Activated naive CD4-positive, alpha-beta T cell treated with anti-CD3 and anti-CD28 coated beads, Interleukin-2, amount 10 ng/mL, durations not matched to agents 7 days and 5 days (primary cell): ENCODE measurements at regions not wholly inside any gene's neighbourhood (a gene's known extent, or its start where the extent isn't known, plus 50 kb on each side); places are given as distances from the start of the nearest gene placed in this dataset.
"Not testable (repeated sequence)": the region's sequence is repeated elsewhere in the genome, so short reads cannot be mapped to it uniquely, and the experiment has no call there.

Experiments
- CTCF ChIA-PET: fragments of 350-600 bp; sonication (Branson Sonifier 250); formaldehyde crosslinking; loops from one replicate; lab custom pipeline; 2021; ENCODE audit warnings: antibody characterized with exemption; lab: Charles Lee
- DNase-seq: peaks from one replicate; pipeline ENCODE4 v3.0.0-alpha.2; 2020
- H3K27ac Mint-ChIP-seq: one replicate; pipeline ENCODE4 v1.8.0; 2021; ENCODE audit warnings: mild to moderate bottlenecking, moderate library complexity, mixed read lengths
- H3K27me3 Mint-ChIP-seq: one replicate; pipeline ENCODE4 v1.8.0; 2021; ENCODE audit warnings: mild to moderate bottlenecking, mixed read lengths
- H3K36me3 Mint-ChIP-seq: one replicate; pipeline ENCODE4 v1.8.0; 2021; ENCODE audit warnings: mixed read lengths
- H3K4me1 Mint-ChIP-seq: one replicate; pipeline ENCODE4 v1.8.0; 2021; ENCODE audit warnings: mixed read lengths
- H3K4me3 Mint-ChIP-seq: one replicate; pipeline ENCODE4 v1.8.0; 2021; ENCODE audit warnings: mild to moderate bottlenecking, moderate library complexity, mixed read lengths
- H3K9me3 Mint-ChIP-seq: one replicate; pipeline ENCODE4 v1.8.0; 2021; ENCODE audit warnings: mixed read lengths

DNA sequence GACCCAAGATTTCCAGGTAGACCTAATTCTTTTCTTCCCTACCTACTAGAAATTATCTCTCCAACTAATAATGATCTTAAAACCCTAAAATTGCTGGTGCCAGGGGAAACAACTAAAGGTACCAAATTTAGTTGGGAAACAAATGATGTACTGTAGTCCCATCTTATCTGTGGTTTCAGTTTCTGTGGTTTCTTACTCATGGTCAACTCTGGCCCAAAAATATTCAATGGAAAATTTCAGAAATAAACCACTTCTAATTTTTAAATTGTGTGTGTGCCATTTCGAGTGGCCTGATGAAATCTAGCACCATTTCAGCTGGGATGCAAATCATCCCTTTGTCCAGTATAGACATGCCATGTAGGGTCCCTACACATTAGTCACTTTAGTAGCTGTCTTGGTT, 475.2 kb upstream of the EPHA7 start:
- H3K27me3 Mint-ChIP-seq: no peaks in the 10 kb centered on the region
- no peaks in the 10 kb centered on the region for H3K4me1 Mint-ChIP-seq
- CTCF ChIA-PET: no interaction called here
- no peak overlapping the region for H3K4me3 Mint-ChIP-seq
- H3K9me3 Mint-ChIP-seq: peaks cover 2% of the 10 kb centered on the region
- DNase-seq: no peak
- no peaks in the 10 kb centered on the region for H3K36me3 Mint-ChIP-seq
- no peak overlapping the region for H3K27ac Mint-ChIP-seq

DNA sequence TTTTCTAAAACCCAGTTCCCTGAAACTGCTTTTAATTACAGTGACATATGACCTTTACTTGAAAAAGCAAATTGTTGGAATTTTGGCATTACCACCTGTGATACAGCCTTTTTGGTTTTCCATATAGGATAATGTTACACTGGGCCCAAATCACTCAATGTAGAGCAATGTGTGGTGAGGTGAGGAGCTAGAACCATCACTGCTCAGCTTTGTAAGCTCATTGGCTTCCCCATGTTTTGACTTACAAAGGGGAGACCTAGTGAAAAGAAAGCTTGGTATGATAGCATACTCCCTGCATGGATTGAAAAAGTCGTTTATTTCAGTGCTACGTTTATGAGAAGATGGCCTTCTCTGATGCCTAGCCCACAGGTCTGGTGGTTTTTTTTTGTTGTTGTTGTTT, 470.4 kb upstream of the EPHA7 start:
- H3K4me1 Mint-ChIP-seq: no peaks in the 10 kb centered on the region

DNA sequence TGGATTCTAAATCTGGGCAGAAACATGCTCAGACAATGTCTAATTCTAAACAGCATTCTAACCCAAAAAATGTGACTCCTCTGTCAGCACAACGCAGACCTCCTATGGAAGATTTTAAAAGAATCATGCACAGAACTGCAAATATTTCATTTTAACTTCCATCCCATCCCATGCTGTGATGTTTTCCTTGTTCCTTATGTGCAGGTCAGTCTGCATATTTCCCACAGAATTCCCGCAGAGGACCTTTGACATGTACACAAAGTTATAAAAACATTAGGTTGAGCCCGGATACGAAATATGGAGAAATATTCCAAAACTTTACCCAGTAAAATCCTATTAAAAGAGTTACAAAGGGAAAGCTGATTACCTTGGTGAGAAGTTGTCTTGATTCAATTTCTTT, 467.1 kb upstream of the EPHA7 start:
- H3K27ac Mint-ChIP-seq: no peak overlapping the region
- CTCF ChIA-PET: no interaction called here

More for the DNA sequence above, 470.4 kb upstream of the EPHA7 start:
- H3K4me3 Mint-ChIP-seq: no peak overlapping the region
- H3K36me3 Mint-ChIP-seq: no peaks in the 10 kb centered on the region
- CTCF ChIA-PET: no interaction called here
- H3K9me3 Mint-ChIP-seq: no peaks in the 10 kb centered on the region
- H3K27me3 Mint-ChIP-seq: no peaks in the 10 kb centered on the region
- no peak overlapping the region for H3K27ac Mint-ChIP-seq
- DNase-seq: no peak

DNA sequence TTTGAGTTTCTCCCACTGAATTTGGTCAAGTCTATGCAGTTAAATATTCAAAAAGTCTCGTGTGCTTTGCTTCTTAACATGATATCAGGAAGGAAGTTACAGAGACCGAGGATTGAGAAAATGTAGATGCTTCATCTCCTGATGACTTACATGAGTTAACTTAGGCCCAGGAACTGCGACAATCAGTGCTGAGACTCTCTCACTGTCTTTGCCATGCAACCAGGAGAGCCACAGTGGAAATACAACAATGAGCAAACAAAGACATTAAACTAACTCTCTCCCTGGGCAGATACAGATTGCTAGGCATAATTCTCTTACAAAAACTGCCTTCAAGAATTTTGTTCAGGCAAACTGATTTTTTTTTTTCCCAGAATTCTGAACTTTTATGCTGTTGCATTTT, 440.6 kb upstream of the EPHA7 start:
- CTCF ChIA-PET: no interaction called here
- no peak overlapping the region for H3K27ac Mint-ChIP-seq

More for the DNA sequence above, 467.1 kb upstream of the EPHA7 start:
- Mint-ChIP-seq H3K9me3 (no peaks in the 10 kb centered on the region), H3K4me3 (no peak overlapping the region), H3K27me3 (no peaks in the 10 kb centered on the region), H3K4me1 (no peaks in the 10 kb centered on the region), H3K36me3 (no peaks in the 10 kb centered on the region)
- DNase-seq: no peak

DNA sequence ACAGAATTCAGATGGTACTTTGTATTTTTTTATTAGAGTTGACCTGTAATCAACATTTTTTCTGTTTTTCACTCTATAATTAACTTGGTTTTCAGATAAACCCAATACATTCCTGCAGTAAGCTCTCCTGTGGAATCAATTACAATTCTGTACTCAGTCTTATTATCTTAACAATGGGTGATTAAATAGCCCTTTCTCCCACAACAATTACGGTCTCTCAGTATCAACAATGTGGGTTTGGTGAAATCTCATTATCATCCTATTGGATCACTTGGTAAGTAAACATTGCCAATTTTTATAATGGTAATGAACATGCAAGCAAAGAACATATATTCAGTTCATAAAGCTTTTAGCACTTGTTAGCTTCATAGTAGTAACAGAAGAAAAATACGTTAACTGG, 438.9 kb upstream of the EPHA7 start:
- Mint-ChIP-seq H3K4me3 (no peak overlapping the region), H3K36me3 (no peaks in the 10 kb centered on the region), H3K27ac (no peak overlapping the region), H3K9me3 (peaks cover 3% of the 10 kb centered on the region), H3K27me3 (no peaks in the 10 kb centered on the region), H3K4me1 (no peaks in the 10 kb centered on the region)
- CTCF ChIA-PET: no interaction called here
- DNase-seq: no peak

More for the DNA sequence above, 440.6 kb upstream of the EPHA7 start:
- DNase-seq: no peak
- Mint-ChIP-seq H3K4me3 (no peak overlapping the region), H3K4me1 (no peaks in the 10 kb centered on the region), H3K9me3 (peaks cover 2% of the 10 kb centered on the region), H3K27me3 (no peaks in the 10 kb centered on the region), H3K36me3 (no peaks in the 10 kb centered on the region)

DNA sequence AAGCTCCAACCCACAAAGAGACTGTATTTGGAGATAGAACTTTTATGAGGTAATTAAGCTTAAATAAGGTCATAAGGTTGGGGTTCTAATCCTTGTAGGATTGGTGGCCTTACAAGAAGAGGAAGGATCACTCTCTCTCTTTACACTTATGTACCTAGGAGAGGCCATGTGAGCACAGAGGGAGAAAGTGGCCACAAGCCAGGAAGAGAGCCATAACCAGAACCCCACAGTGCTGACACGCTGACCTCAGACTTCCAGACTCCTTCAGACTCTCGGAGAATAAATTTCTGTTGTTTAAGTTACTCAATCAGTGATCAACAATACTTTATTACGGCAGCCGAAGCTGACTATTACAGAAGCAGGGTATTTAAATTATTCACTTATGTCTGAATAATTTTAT, 430.5 kb upstream of the EPHA7 start:
- Mint-ChIP-seq H3K27ac (no peak overlapping the region), H3K27me3 (no peaks in the 10 kb centered on the region), H3K9me3 (peaks cover 7% of the 10 kb centered on the region), H3K4me1 (no peaks in the 10 kb centered on the region), H3K36me3 (no peaks in the 10 kb centered on the region), H3K4me3 (no peak overlapping the region)
- CTCF ChIA-PET: no interaction called here
- DNase-seq: no peak

DNA sequence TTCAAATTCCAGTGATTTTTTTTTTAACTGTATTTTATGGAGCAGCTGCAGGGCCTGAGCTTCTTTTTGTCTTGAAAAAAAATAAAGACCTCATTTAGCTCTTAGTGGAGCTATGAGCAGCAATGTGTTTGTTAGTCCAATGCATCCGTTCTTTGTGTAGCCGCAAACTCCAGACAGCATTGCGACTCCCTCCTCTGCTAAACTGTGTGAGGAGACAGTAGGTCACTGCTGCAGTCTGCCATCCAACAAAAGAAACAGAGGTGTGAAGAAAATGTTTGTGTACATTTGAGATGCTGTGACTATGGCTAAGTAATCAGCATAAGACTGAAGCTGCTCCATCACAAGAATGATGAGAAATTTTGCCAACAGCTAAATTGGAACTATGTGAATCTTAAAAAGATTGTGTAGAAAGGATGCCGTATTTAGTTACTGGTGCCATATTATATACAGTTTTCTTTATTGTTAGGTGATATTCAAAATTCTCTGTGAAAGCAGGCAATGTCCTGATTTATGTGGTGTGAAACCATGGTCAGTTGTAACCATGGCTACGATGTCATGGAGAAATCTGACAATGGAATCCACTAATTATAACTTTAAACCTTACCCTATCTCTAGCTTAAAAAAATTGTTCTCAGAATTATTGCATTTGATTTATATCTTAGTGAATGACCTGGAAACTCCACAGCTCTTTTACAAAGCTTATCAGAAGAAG, 428.8 kb upstream of the EPHA7 start:
- H3K9me3 Mint-ChIP-seq: peaks cover 5% of the 10 kb centered on the region
- no peak overlapping the region for H3K27ac Mint-ChIP-seq
- CTCF ChIA-PET: no interaction called here
- H3K36me3 Mint-ChIP-seq: no peaks in the 10 kb centered on the region
- no peak for DNase-seq
- H3K27me3 Mint-ChIP-seq: no peaks in the 10 kb centered on the region
- H3K4me1 Mint-ChIP-seq: no peaks in the 10 kb centered on the region
- no peak overlapping the region for H3K4me3 Mint-ChIP-seq

DNA sequence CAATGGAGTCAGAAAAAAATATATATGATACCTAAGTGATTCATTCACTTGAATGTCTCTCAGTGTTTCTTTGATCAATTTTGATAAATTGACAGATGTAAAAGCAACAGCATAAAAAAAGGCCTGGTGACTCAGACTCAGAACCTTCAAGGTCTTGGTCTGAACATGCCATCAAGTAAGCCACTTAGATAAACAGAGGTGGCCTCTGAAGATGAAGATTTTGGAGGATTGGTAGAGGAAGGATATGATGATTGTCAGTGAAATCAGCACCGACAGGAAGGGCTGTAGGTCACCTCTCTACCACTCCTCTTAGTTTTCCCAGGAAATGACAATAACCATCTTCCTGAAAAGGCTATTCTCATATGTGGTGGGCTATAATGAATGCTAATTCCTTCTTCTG, 422.8 kb upstream of the EPHA7 start:
- no peaks in the 10 kb centered on the region for H3K4me1 Mint-ChIP-seq
- no peak for DNase-seq
- CTCF ChIA-PET: no interaction called here
- no peaks in the 10 kb centered on the region for H3K36me3 Mint-ChIP-seq
- no peaks in the 10 kb centered on the region for H3K27me3 Mint-ChIP-seq
- peaks cover 2% of the 10 kb centered on the region for H3K9me3 Mint-ChIP-seq
- H3K4me3 Mint-ChIP-seq: no peak overlapping the region
- no peak overlapping the region for H3K27ac Mint-ChIP-seq

DNA sequence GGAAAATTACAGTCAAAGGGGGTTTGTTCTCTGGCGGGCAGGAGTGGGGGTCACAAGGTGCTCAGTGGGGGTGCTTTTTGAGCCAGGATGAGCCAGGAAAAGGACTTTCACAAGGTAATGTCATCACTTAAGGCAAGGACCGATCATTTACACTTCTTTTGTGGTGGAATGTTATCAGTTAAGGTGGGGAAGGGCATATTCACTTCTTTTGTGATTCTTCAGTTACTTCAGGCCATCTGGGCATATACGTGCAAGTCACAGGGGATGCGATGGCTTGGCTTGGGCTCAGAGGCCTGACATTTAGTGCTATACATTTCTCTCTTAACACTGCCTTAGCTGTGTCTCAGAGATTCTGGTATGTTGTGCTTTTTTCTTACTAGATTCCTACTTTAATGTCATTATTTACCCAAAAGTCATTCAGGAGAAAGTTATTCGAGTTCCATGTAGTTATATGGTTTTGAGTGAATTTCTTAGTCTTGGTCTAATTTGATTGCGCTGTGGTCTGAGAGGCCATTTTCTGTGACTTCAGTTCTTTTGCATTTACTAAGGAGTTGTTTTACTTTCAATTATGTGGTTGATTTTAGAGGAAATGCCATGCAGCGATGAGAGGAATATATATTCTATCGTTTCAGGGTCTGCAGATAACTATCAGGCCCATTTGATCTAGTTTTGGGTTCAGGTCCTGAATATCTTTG, 416.2 kb upstream of the EPHA7 start:
- CTCF ChIA-PET, H3K4me3 Mint-ChIP-seq, H3K36me3 Mint-ChIP-seq, DNase-seq, H3K27me3 Mint-ChIP-seq, H3K4me1 Mint-ChIP-seq: not testable (repeated sequence)
- H3K9me3 Mint-ChIP-seq: peaks cover 16% of the 10 kb centered on the region
- H3K27ac Mint-ChIP-seq: peak overlapping the region; percentile 68

DNA sequence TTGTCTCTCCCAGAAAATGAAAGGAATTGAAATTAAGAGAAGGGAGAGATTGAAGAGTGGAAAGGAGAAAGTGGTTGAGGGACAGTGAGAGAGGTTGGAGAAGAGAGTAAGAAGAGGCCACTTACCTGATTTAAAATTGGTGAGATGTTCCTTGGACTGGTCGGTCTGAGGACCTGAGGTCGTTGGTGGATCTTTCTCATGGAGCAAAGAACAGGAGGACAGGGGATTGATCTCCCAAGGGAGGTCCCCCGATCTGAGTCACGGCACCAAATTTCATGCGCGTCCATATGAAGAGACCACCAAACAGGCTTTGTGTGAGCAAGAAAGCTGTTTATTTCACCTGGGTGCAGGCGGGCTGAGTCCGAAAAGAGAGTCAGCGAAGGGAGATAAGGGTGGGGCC, 415.7 kb upstream of the EPHA7 start:
- H3K9me3 Mint-ChIP-seq: peaks cover 18% of the 10 kb centered on the region
- H3K4me1 Mint-ChIP-seq, CTCF ChIA-PET, H3K27me3 Mint-ChIP-seq, DNase-seq, H3K36me3 Mint-ChIP-seq, H3K27ac Mint-ChIP-seq, H3K4me3 Mint-ChIP-seq: not testable (repeated sequence)

DNA sequence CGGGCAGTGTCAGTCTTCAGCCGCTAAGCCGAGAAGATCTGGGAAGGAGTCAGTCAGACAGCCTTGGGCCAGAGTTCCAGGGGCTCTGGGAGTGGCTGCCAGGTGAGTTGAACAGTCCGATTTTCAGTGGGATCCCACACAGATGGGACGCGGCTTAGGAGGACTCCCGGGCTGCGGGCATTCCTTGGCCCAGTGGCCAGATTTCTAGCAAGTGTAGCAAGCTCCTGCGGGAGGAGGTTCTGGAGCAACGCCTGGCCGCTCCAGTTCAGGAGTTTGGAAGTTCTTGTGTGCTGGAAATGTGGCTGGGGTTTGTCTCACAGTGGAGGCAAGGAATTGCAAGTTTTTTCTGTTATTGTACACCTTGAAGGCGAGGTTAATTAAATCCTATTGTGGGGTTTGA, 414.0 kb upstream of the EPHA7 start:
- CTCF ChIA-PET, H3K27me3 Mint-ChIP-seq, H3K4me1 Mint-ChIP-seq, H3K27ac Mint-ChIP-seq, H3K36me3 Mint-ChIP-seq, DNase-seq, H3K4me3 Mint-ChIP-seq: not testable (repeated sequence)
- H3K9me3 Mint-ChIP-seq: peaks cover 18% of the 10 kb centered on the region

DNA sequence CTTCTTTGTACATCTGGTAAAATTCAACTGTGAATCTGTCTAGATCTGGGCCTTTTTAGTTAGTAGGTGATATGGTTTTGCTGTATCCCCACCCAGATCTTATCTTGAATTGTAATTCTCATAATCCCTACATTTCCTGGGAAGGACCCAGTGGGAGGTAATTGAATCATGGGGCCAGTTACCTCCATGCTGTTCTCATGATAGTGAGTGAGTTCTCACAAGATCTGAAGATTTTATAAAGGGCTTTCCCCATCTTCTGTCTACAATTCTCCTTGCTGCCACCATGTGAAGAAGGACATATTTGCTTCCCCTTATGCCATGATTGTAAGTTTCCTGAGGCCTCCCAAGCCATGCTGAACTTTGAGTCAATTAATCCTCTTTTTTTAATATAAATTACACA, 410.4 kb upstream of the EPHA7 start:
- DNase-seq, H3K36me3 Mint-ChIP-seq, H3K27me3 Mint-ChIP-seq, H3K27ac Mint-ChIP-seq, H3K4me1 Mint-ChIP-seq, H3K4me3 Mint-ChIP-seq, CTCF ChIA-PET: not testable (repeated sequence)
- peaks cover 17% of the 10 kb centered on the region for H3K9me3 Mint-ChIP-seq

DNA sequence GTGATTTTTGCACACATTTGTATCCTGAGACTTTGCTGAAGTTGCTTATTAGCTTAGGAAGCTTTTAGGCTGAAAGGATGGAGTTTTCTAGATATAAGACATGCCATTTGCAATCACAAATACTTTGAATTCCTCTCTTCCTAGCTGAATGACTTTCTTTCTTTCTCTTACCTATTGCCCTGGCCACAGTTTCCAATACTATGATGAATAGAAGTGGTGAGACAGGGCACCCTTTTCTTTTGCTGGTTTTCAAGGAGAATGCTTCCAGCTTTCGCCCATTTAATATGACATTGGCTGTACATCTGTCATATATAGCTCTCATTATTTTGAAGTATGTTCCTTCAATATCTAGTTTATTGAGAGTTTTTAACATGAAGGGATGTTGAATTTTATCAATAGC, 409.6 kb upstream of the EPHA7 start:
- Mint-ChIP-seq H3K27ac (no peak overlapping the region), H3K27me3 (no peaks in the 10 kb centered on the region), H3K4me1 (no peaks in the 10 kb centered on the region), H3K9me3 (peaks cover 12% of the 10 kb centered on the region), H3K36me3 (no peaks in the 10 kb centered on the region), H3K4me3 (no peak overlapping the region)
- no peak for DNase-seq
- CTCF ChIA-PET: no interaction called here

DNA sequence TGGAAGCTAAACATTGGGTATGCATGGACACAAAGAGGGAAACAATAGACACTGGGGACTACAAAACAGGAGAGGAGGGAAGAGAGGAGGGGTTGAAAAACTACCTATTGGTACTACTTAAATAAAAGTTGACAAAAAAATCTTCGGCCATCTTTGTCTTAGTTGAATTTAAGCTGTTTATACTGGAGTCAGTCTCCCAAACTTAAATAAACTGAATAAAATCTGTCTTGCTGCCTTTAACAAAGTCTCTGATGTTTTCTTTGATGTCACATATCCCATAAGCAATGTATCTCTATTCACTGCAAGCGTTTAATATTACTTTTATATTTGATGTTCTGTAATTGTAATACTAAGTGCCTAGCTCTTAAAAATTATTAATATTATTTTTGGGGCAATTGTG, 409.2 kb upstream of the EPHA7 start:
- Mint-ChIP-seq H3K27me3 (no peaks in the 10 kb centered on the region), H3K4me1 (no peaks in the 10 kb centered on the region), H3K9me3 (peaks cover 12% of the 10 kb centered on the region), H3K27ac (no peak overlapping the region), H3K36me3 (no peaks in the 10 kb centered on the region), H3K4me3 (no peak overlapping the region)
- DNase-seq: no peak
- CTCF ChIA-PET: no interaction called here

DNA sequence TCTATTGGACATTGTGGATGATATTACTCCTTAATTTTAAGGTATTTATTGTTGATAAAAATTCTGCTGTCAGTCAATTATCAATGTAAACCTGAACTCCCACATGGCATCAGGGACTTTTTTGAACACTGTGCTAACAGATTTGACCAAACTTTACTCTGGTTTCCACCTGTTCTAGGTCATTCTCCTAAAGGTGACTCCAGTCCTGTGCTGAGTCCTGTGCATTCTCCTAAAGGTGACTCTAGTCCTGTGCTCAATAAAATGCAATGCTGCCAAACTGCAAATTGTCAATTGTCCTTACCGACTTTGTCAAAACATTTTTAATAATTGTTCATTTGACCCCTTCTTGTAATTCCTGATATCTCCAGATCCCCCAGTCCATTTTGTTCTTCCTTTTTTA, 408.4 kb upstream of the EPHA7 start:
- H3K27me3 Mint-ChIP-seq: no peaks in the 10 kb centered on the region
- H3K4me3 Mint-ChIP-seq: no peak overlapping the region
- H3K36me3 Mint-ChIP-seq: no peaks in the 10 kb centered on the region
- peaks cover 12% of the 10 kb centered on the region for H3K9me3 Mint-ChIP-seq
- no peak overlapping the region for H3K27ac Mint-ChIP-seq
- DNase-seq: no peak
- CTCF ChIA-PET: no interaction called here
- H3K4me1 Mint-ChIP-seq: no peaks in the 10 kb centered on the region
